A549 (cell line): ENCODE measurements at regions not wholly inside any gene's neighbourhood (a gene's known extent, or its start where the extent isn't known, plus 50 kb on each side); places are given as distances from the start of the nearest gene placed in this dataset.

ENCODE experiments used
- ATAC-seq, 2 experiments: fragments of 200-7000 bp in 1 of 2; fragments of >200 bp in 1 of 2; cut with Nextera tagmentation in 1 of 2; cut with Tn5 transposase in 1 of 2; 3 replicates each; pipeline versions ENCODE4 v1.8.0 to v1.9.1; 2018 to 2020; ENCODE audit warnings: mild to moderate bottlenecking in 1 of 2, moderate library complexity in 1 of 2
- CTCF ChIA-PET: fragments of 300-600 bp; sonication (Branson Sonifier 250); formaldehyde crosslinking; extraction: SDS; loops from one replicate; lab custom pipeline; 2021; ENCODE audit warnings: antibody characterized with exemption, inconsistent platforms; lab: Yijun Ruan, JAX
- POLR2A ChIA-PET: fragments of 350-600 bp; formaldehyde crosslinking; extraction: SDS; loops from one replicate; lab custom pipeline; 2021; ENCODE audit warnings: antibody characterized with exemption, inconsistent platforms; lab: Yijun Ruan, JAX
- DNase-seq, 2 experiments: peaks; one replicate each; pipeline versions ENCODE4 v3.0.0 to v3.0.0-alpha.2; 2011 to 2016; ENCODE audit warnings: low read depth in 1 of 2, low spot score in 1 of 2
- FAIRE-seq: peaks from 2 replicates; lab custom pipeline; 2011; peaks lifted over from hg19 to GRCh38; lab: Jason Lieb, UNC
- H3K27ac ChIP-seq, 2 experiments: fragments of >200 bp; sonication (Bioruptor Twin); formaldehyde crosslinking; 3 replicates each; pipeline ENCODE4 v1.5.1; 2016 to 2017
- H3K4me1 ChIP-seq: fragments of >200 bp; sonication (Bioruptor Twin); formaldehyde crosslinking; 3 replicates; pipeline ENCODE4 v1.6.1; 2016
- H3K4me2 ChIP-seq: fragments of >200 bp; sonication (Bioruptor Twin); formaldehyde crosslinking; 3 replicates; pipeline ENCODE4 v1.6.1; 2016
- H3K4me3 ChIP-seq: fragments of >200 bp; sonication (Bioruptor Twin); formaldehyde crosslinking; 3 replicates; pipeline ENCODE4 v1.5.1; 2016
- H3K9me3 ChIP-seq: fragments of >200 bp; sonication (Bioruptor Twin); formaldehyde crosslinking; 3 replicates; pipeline ENCODE4 v1.6.1; 2016
- CBX2 ChIP-seq: fragments of 200-600 bp; sonication (generic); IDR thresholded peaks from 2 replicates; pipeline ENCODE4 v1.6.1; 2016; ENCODE audit warnings: low read depth, mild to moderate bottlenecking, borderline replicate concordance
- CHD2 ChIP-seq: fragments of 150-350 bp; IDR thresholded peaks from 2 replicates; pipeline ENCODE4 v1.6.1; 2014; ENCODE audit warnings: low read length; ENCODE audit not compliant: partially characterized antibody
- HMGXB4 ChIP-seq: fragments of 250-450 bp; sonication (Bioruptor Pico); IDR thresholded peaks from 2 replicates; pipeline ENCODE4 v1.5.0; 2021; ENCODE audit warnings: mild to moderate bottlenecking, moderate library complexity, borderline replicate concordance
- KDM5A ChIP-seq: fragments of 200-600 bp; sonication (generic); IDR thresholded peaks from 2 replicates; pipeline ENCODE4 v1.6.1; 2016; ENCODE audit warnings: antibody characterized with exemption, mild to moderate bottlenecking
- MAFK ChIP-seq: fragments of 450-650 bp; IDR thresholded peaks from 2 replicates; pipeline ENCODE4 v1.6.1; 2014; ENCODE audit not compliant: partially characterized antibody
- MAX ChIP-seq: IDR thresholded peaks from 2 replicates; pipeline ENCODE4 v1.6.1; 2012
- MYC ChIP-seq: IDR thresholded peaks from 2 replicates; pipeline ENCODE4 v1.6.1; 2012; ENCODE audit warnings: mild to moderate bottlenecking, inconsistent platforms, low read length, improper control_type of control experiment, borderline replicate concordance
- NFE2L2 ChIP-seq: fragments of 150-350 bp; conservative IDR thresholded peaks from 2 replicates; pipeline ENCODE4 v1.6.1; 2014; ENCODE audit warnings: low read length
- PHF8 ChIP-seq: fragments of 200-600 bp; sonication (generic); IDR thresholded peaks from 2 replicates; pipeline ENCODE4 v1.6.1; 2016; ENCODE audit warnings: low read depth, mild to moderate bottlenecking, antibody characterized with exemption, moderate library complexity, borderline replicate concordance
- POLR2A ChIP-seq: IDR thresholded peaks from 2 replicates; pipeline ENCODE4 v1.6.1; 2012; ENCODE audit warnings: mild to moderate bottlenecking, low read length
- RCOR1 ChIP-seq: fragments of 150-350 bp; IDR thresholded peaks from 2 replicates; pipeline ENCODE4 v1.6.1; 2014; ENCODE audit warnings: antibody characterized with exemption, low read length, low read depth
- REST ChIP-seq: fragments of 200-600 bp; sonication (generic); IDR thresholded peaks from 2 replicates; pipeline ENCODE4 v1.6.1; 2016; ENCODE audit warnings: antibody characterized with exemption, mild to moderate bottlenecking, moderate library complexity
- RNF2 ChIP-seq: fragments of 200-600 bp; sonication (generic); IDR thresholded peaks from 2 replicates; pipeline ENCODE4 v1.6.1; 2016; ENCODE audit warnings: low read depth, mild to moderate bottlenecking, antibody characterized with exemption, moderate library complexity, borderline replicate concordance
- SREBF2 ChIP-seq: fragments of 450-650 bp; IDR thresholded peaks from 2 replicates; pipeline ENCODE4 v1.6.1; 2014; ENCODE audit warnings: mild to moderate bottlenecking, moderate library complexity
- TP53 ChIP-seq: fragments of 250-450 bp; sonication (Bioruptor Pico); IDR thresholded peaks from 2 replicates; pipeline ENCODE4 v1.5.0; 2021; ENCODE audit warnings: mild to moderate bottlenecking, moderate library complexity
- ZC3H11A ChIP-seq: fragments of 450-650 bp; IDR thresholded peaks from 2 replicates; pipeline ENCODE4 v1.6.1; 2014; ENCODE audit warnings: antibody characterized with exemption, mild to moderate bottlenecking
- ZNF302 ChIP-seq: fragments of 250-450 bp; sonication (Bioruptor Pico); IDR thresholded peaks from 2 replicates; pipeline ENCODE4 v1.9.0; 2021; ENCODE audit warnings: inconsistent platforms, mild to moderate bottlenecking, moderate library complexity
- WGBS: methylation state at CpG from one replicate; pipeline ENCODE4 v1.1.6; 2017; ENCODE audit errors: missing lambda C conversion rate; 5-methylcytosine and 5-hydroxymethylcytosine counted together

- POLR2A ChIA-PET = no interaction called here
- Histone ChIP-seq H3K27ac (no peak overlapping the region), H3K4me3 (no peak overlapping the region), H3K4me2 (no peak overlapping the region), H3K4me1 (no peaks in the 10 kb centered on the region), H3K9me3 (0 out of 3 replicates have a peak, but pooled peaks cover 4% of the 10 kb centered on the region)
- DNase-seq (no peak), FAIRE-seq (no peak), ATAC-seq (no peak)
- no peak for TF ChIP-seq ZC3H11A
- no peak for TF ChIP-seq TP53 (CRISPR knock-in tag)
- TF ChIP-seq ZNF302 (CRISPR knock-in tag) = no peak
- no peak for TF ChIP-seq REST
- no peak for TF ChIP-seq CBX2
- no peak for TF ChIP-seq CHD2
- no peak for TF ChIP-seq RNF2
- TF ChIP-seq MYC = no peak
- no peak for TF ChIP-seq NFE2L2
- TF ChIP-seq PHF8 = no peak
- TF ChIP-seq POLR2A = no peak
- TF ChIP-seq MAX = no peak
- no peak for TF ChIP-seq HMGXB4
- 37% methylated on average over 2 of the region's 2 CpGs for WGBS
- CTCF ChIA-PET = no interaction called here
Measured at GRCh38 chr2:166762746-166763145, 125.5 kb upstream of the XIRP2 start.

GRCh38 chr2:166758956-166759355 lies 129.3 kb upstream of the XIRP2 start:
- no peak for TF ChIP-seq KDM5A
- Histone ChIP-seq H3K4me1 (no peaks in the 10 kb centered on the region), H3K9me3 (no peaks in the 10 kb centered on the region), H3K27ac (no peak overlapping the region), H3K4me2 (no peak overlapping the region), H3K4me3 (no peak overlapping the region)
- WGBS = 4% methylated on average over 4 of the region's 4 CpGs
- DNase-seq = no peak
- ATAC-seq = no peak
- ChIA-PET CTCF (no interaction called here), POLR2A (no interaction called here)
- FAIRE-seq = no peak

GRCh38 chr2:166750624-166751023 lies 137.7 kb upstream of the XIRP2 start:
- WGBS = 0% methylated on average over 1 of the region's 1 CpG
- Histone ChIP-seq H3K4me2 (no peak overlapping the region), H3K4me3 (no peak overlapping the region), H3K27ac (no peak overlapping the region), H3K4me1 (no peaks in the 10 kb centered on the region), H3K9me3 (0 out of 3 replicates have a peak, but pooled peaks cover 2% of the 10 kb centered on the region)
- CTCF ChIA-PET = no interaction called here
- TF ChIP-seq SREBF2 (no peak), RCOR1 (no peak), MAFK (peak; percentile 61)
- no peak for DNase-seq
- POLR2A ChIA-PET = no interaction called here
- no peak for FAIRE-seq
- ATAC-seq = no peak
